ENCODE measurements at regions not wholly inside any gene's neighbourhood (a gene's known extent, or its start where the extent isn't known, plus 50 kb on each side); places are given as distances from the start of the nearest gene placed in this dataset.

- TF ChIP-seq CTCF (conservative IDR thresholded peaks at IDR 0.05), result no peak
- no peak for TF ChIP-seq EZH2 (IDR thresholded peaks at IDR 0.05; ENCODE audit: low read depth)
- Histone ChIP-seq H3F3A (ENCODE audit: insufficient read depth, low read depth) (no peaks in the 10 kb centered on the region), H3K9me2 (ENCODE audit: insufficient read depth) (no peaks in the 10 kb centered on the region), H3K9me3 (ENCODE audit: insufficient read depth, low read depth) (no peaks in the 10 kb centered on the region), H3K4me2 (no peak overlapping the region), H3K36me3 (ENCODE audit: low read depth) (no peaks in the 10 kb centered on the region), H3K4me1 (replicated peaks; ENCODE audit: insufficient read depth) (no peaks in the 10 kb centered on the region), H3K27ac (no peak overlapping the region), H3K4me3 (no peak overlapping the region), H2AFZ (no peak overlapping the region), H4K20me1 (ENCODE audit: insufficient read depth) (no peaks in the 10 kb centered on the region), H3K27me3 (ENCODE audit: insufficient read depth, low read depth) (no peaks in the 10 kb centered on the region), H3K79me2 (ENCODE audit: low read depth) (no peaks in the 10 kb centered on the region)
- ChIA-PET CTCF (no interaction called here), POLR2A (ENCODE audit: unreplicated experiment) (no interaction called here)
- intact Hi-C loops (cut with micrococcal nuclease; ENCODE audit: unreplicated experiment), result no loop called here
- no TSS peak for BruUV-seq (replicated peaks)
- no peak for DNase-seq
Measured at GRCh38 chr4:14596437-14596836, 405.8 kb upstream of the CPEB2 start.

DNA sequence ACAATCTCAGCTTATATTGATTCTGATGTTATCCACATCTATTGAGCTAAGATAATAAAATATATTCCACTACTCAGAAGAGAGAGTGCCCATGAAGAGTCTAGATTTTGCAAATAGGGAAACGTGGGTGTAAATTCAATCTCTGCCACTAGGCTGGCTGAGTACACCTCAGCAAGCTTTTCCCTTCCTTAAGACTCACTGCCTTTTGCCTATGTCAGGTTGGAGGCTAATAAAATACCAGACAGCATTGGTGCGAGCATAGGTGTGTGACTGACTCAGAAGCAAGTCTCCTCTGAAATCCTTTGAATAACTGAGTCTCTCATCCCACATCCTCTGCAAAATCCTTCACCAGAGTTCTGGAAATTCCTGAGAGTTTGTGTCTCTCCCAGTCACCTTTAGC, 405.4 kb upstream of the CPEB2 start:
- H3K36me3 ChIP-seq (ENCODE audit: low read depth), result no peaks in the 10 kb centered on the region
- H3K4me1 ChIP-seq (replicated peaks; ENCODE audit: insufficient read depth), result no peaks in the 10 kb centered on the region
- intact Hi-C loops (cut with micrococcal nuclease; ENCODE audit: unreplicated experiment), result no loop called here
- H3K79me2 ChIP-seq (ENCODE audit: low read depth), result no peaks in the 10 kb centered on the region
- no peak overlapping the region for H3K4me3 ChIP-seq
- no peaks in the 10 kb centered on the region for H3K9me2 ChIP-seq (ENCODE audit: insufficient read depth)
- H3K9me3 ChIP-seq (ENCODE audit: insufficient read depth, low read depth), result no peaks in the 10 kb centered on the region
- no peak overlapping the region for H3K4me2 ChIP-seq
- no peak for DNase-seq
- no TSS peak for BruUV-seq (replicated peaks)
- no peak for TF ChIP-seq EZH2 (IDR thresholded peaks at IDR 0.05; ENCODE audit: low read depth)
- 0 out of 2 replicates have a peak, but pooled peaks have one; percentile 20 for TF ChIP-seq CTCF (conservative IDR thresholded peaks at IDR 0.05)
- no peaks in the 10 kb centered on the region for H3K27me3 ChIP-seq (ENCODE audit: insufficient read depth, low read depth)
- no peaks in the 10 kb centered on the region for H3F3A ChIP-seq (ENCODE audit: insufficient read depth, low read depth)
- CTCF ChIA-PET, result no interaction called here
- POLR2A ChIA-PET (ENCODE audit: unreplicated experiment), result no interaction called here
- H4K20me1 ChIP-seq (ENCODE audit: insufficient read depth), result no peaks in the 10 kb centered on the region
- H3K27ac ChIP-seq, result no peak overlapping the region
- no peak overlapping the region for H2AFZ ChIP-seq

- no TSS peak for BruUV-seq (replicated peaks)
- Histone ChIP-seq H3K9me2 (ENCODE audit: insufficient read depth) (no peaks in the 10 kb centered on the region; the same call in 1 of the 2 replicates), H3K9me3 (ENCODE audit: insufficient read depth, low read depth) (no peaks in the 10 kb centered on the region), H3F3A (ENCODE audit: insufficient read depth, low read depth) (no peaks in the 10 kb centered on the region), H3K27me3 (ENCODE audit: insufficient read depth, low read depth) (no peaks in the 10 kb centered on the region), H3K4me1 (replicated peaks; ENCODE audit: insufficient read depth) (no peaks in the 10 kb centered on the region), H3K27ac (no peak overlapping the region), H3K79me2 (ENCODE audit: low read depth) (no peaks in the 10 kb centered on the region), H3K4me2 (no peak overlapping the region), H2AFZ (0 out of 2 replicates have a peak overlapping the region, but pooled peaks have one; percentile 8), H4K20me1 (ENCODE audit: insufficient read depth) (no peaks in the 10 kb centered on the region), H3K36me3 (ENCODE audit: low read depth) (no peaks in the 10 kb centered on the region), H3K4me3 (no peak overlapping the region)
- ChIA-PET POLR2A (ENCODE audit: unreplicated experiment) (no interaction called here), CTCF (no interaction called here)
- intact Hi-C loops (cut with micrococcal nuclease; ENCODE audit: unreplicated experiment), result no loop called here
- TF ChIP-seq CTCF (conservative IDR thresholded peaks at IDR 0.05) (no peak), EZH2 (IDR thresholded peaks at IDR 0.05; ENCODE audit: low read depth) (no peak)
- DNase-seq, result no peak
Measured at GRCh38 chr4:14602206-14602605, 400.1 kb upstream of the CPEB2 start.
